ENCODE measurements at regions not wholly inside any gene's neighbourhood (a gene's known extent, or its start where the extent isn't known, plus 50 kb on each side); places are given as distances from the start of the nearest gene placed in this dataset.

GRCh38 chr11:32161293-32161692 lies 70.4 kb downstream of the RCN1 start:
- no peak for DNase-seq

- no peak for DNase-seq
Measured at GRCh38 chr11:32162351-32162750, 71.5 kb downstream of the RCN1 start.

- no peak for DNase-seq
Measured at GRCh38 chr11:32162906-32163305, 72.0 kb downstream of the RCN1 start.

- DNase-seq = no peak
Measured at GRCh38 chr11:32163557-32163956, 72.7 kb downstream of the RCN1 start.

- DNase-seq = no peak
Measured at GRCh38 chr11:32164836-32165235, 74.0 kb downstream of the RCN1 start.

- DNase-seq = no peak
Measured at GRCh38 chr11:32168924-32169323, 78.0 kb downstream of the RCN1 start.

GRCh38 chr11:32171445-32171844 lies 80.6 kb downstream of the RCN1 start:
- no peak for DNase-seq

- no peak for DNase-seq
Measured at GRCh38 chr11:32172041-32172847, 81.4 kb downstream of the RCN1 start.

- DNase-seq = no peak
Measured at GRCh38 chr11:32172848-32173834, 82.3 kb downstream of the RCN1 start.

- no peak for DNase-seq
Measured at GRCh38 chr11:32173977-32174376, 83.1 kb downstream of the RCN1 start.

- DNase-seq = peak; percentile 64
Measured at GRCh38 chr11:32176223-32176934, 85.5 kb downstream of the RCN1 start.

- DNase-seq = no peak
Measured at GRCh38 chr11:32178692-32179091, 87.8 kb downstream of the RCN1 start.

GRCh38 chr11:32183512-32183911 lies 92.6 kb downstream of the RCN1 start:
- no peak for DNase-seq

- no peak for DNase-seq
Measured at GRCh38 chr11:32184041-32184722, 93.3 kb downstream of the RCN1 start.

- DNase-seq = no peak
Measured at GRCh38 chr11:32184723-32185376, 94.0 kb downstream of the RCN1 start.

- DNase-seq = no peak
Measured at GRCh38 chr11:32186118-32186517, 95.2 kb downstream of the RCN1 start.

- no peak for DNase-seq
Measured at GRCh38 chr11:32187111-32187510, 96.2 kb downstream of the RCN1 start.

- no peak for DNase-seq
Measured at GRCh38 chr11:32188785-32189184, 97.9 kb downstream of the RCN1 start.

GRCh38 chr11:32196137-32196536 lies 105.3 kb downstream of the RCN1 start:
- DNase-seq = no peak

- DNase-seq = no peak
Measured at GRCh38 chr11:32198053-32198452, 107.2 kb downstream of the RCN1 start.

GRCh38 chr11:32200136-32200847 lies 109.4 kb downstream of the RCN1 start:
- DNase-seq = no peak
